CD4-positive, alpha-beta memory T cell (primary cell): ENCODE measurements at regions not wholly inside any gene's neighbourhood (a gene's known extent, or its start where the extent isn't known, plus 50 kb on each side); places are given as distances from the start of the nearest gene placed in this dataset.
"Not testable (repeated sequence)": the region's sequence is repeated elsewhere in the genome, so short reads cannot be mapped to it uniquely, and the experiment has no call there.

Experiments used
- CTCF ChIA-PET: fragments of 350-600 bp; sonication (Branson Sonifier 250); formaldehyde crosslinking; loops from one replicate; lab custom pipeline; 2021; ENCODE audit warnings: inconsistent platforms; ENCODE audit not compliant: partially characterized antibody; lab: Charles Lee
- POLR2A ChIA-PET: fragments of 350-600 bp; sonication (Branson Sonifier 250); formaldehyde crosslinking; loops from one replicate; lab custom pipeline; 2021; ENCODE audit not compliant: partially characterized antibody; lab: Charles Lee
- DNase-seq, 5 donors: peaks; one replicate each; pipeline versions ENCODE4 v3.0.0 to v3.0.0-alpha.2; 2020 to 2022; ENCODE audit warnings: mixed read lengths in 1 of 5
- H3K27ac ChIP-seq: one replicate; pipeline ENCODE4 v1.7.0; 2013; ENCODE audit warnings: low read depth, low read length
- H3K27me3 ChIP-seq: 2 replicates; pipeline ENCODE4 v1.7.0; 2013; ENCODE audit warnings: mild to moderate bottlenecking, low read length, moderate library complexity; ENCODE audit not compliant: insufficient read depth
- H3K36me3 ChIP-seq: 2 replicates; pipeline ENCODE4 v1.7.0; 2013; ENCODE audit warnings: mild to moderate bottlenecking, low read length, moderate library complexity; ENCODE audit not compliant: insufficient read depth
- H3K4me1 ChIP-seq: 2 replicates; pipeline ENCODE4 v1.7.0; 2013; ENCODE audit warnings: mild to moderate bottlenecking, low read length, moderate library complexity; ENCODE audit not compliant: insufficient read depth
- H3K4me3 ChIP-seq, 2 donors: one replicate each; pipeline ENCODE4 v1.7.0; 2013; ENCODE audit warnings: low read length in 2 of 2, mild to moderate bottlenecking in 1 of 2
- H3K9me3 ChIP-seq, 2 donors: one replicate each; pipeline ENCODE4 v1.7.0; 2013; ENCODE audit warnings: low read length in 2 of 2, control low read depth in 1 of 2; ENCODE audit not compliant: control insufficient read depth in 1 of 2
- H3K27ac Mint-ChIP-seq, 7 donors: one replicate each; pipeline ENCODE4 v1.8.0; 2020 to 2021; ENCODE audit warnings: mixed read lengths in 7 of 7, mild to moderate bottlenecking in 6 of 7, inconsistent platforms in 3 of 7, moderate library complexity in 3 of 7
- H3K27me3 Mint-ChIP-seq, 2 donors: one replicate each; pipeline ENCODE4 v1.8.0; 2020 to 2021; ENCODE audit warnings: mixed read lengths in 2 of 2
- H3K36me3 Mint-ChIP-seq, 2 donors: one replicate each; pipeline ENCODE4 v1.8.0; 2020 to 2021; ENCODE audit warnings: mixed read lengths in 2 of 2, inconsistent platforms in 1 of 2, mild to moderate bottlenecking in 1 of 2
- H3K4me1 Mint-ChIP-seq, 4 donors: one replicate each; pipeline ENCODE4 v1.8.0; 2020 to 2021; ENCODE audit warnings: mixed read lengths in 4 of 4, mild to moderate bottlenecking in 1 of 4
- H3K4me3 Mint-ChIP-seq, 8 donors: one replicate each; pipeline ENCODE4 v1.8.0; 2020 to 2021; ENCODE audit warnings: mixed read lengths in 8 of 8, mild to moderate bottlenecking in 7 of 8, moderate library complexity in 6 of 8, inconsistent platforms in 3 of 8
- H3K9me3 Mint-ChIP-seq, 8 donors: one replicate each; pipeline ENCODE4 v1.8.0; 2020 to 2021; ENCODE audit warnings: mixed read lengths in 8 of 8, mild to moderate bottlenecking in 5 of 8, inconsistent platforms in 3 of 8, moderate library complexity in 1 of 8
- intact Hi-C: fragments of 100-400 bp; cut with micrococcal nuclease; formaldehyde crosslinking; loops from one replicate; pipeline ENCODE4 v1.15.1; 2023

GRCh38 chr7:8338206-8338605, 76.2 kb upstream of the ICA1 start:
- POLR2A ChIA-PET, result no interaction called here
- no peaks in the 10 kb centered on the region for H3K4me1 ChIP-seq

GRCh38 chr7:8343556-8343955, 81.6 kb upstream of the ICA1 start:
- ChIA-PET POLR2A (no interaction called here), CTCF (no interaction called here)
- Histone ChIP-seq H3K27ac (no peak overlapping the region), H3K27me3 (no peaks in the 10 kb centered on the region), H3K4me3 (no peak overlapping the region), H3K4me1 (no peaks in the 10 kb centered on the region), H3K9me3 (no peaks in the 10 kb centered on the region), H3K36me3 (no peaks in the 10 kb centered on the region)
- intact Hi-C loops, result no loop called here
- Mint-ChIP-seq H3K27ac (no peak overlapping the region), H3K4me1 (no peaks in the 10 kb centered on the region), H3K9me3 (peaks cover 0 to 7% (median 0%) of the 10 kb centered on the region in 8 donors), H3K4me3 (no peak overlapping the region), H3K27me3 (peaks cover 3 to 9% of the 10 kb centered on the region in 2 donors), H3K36me3 (no peaks in the 10 kb centered on the region)
- DNase-seq, result no peak

More at GRCh38 chr7:8338206-8338605, 76.2 kb upstream of the ICA1 start:
- intact Hi-C loops, result no loop called here
- Mint-ChIP-seq H3K27ac (no peak overlapping the region), H3K9me3 (no peaks in the 10 kb centered on the region), H3K36me3 (no peaks in the 10 kb centered on the region), H3K4me3 (no peak overlapping the region), H3K4me1 (no peaks in the 10 kb centered on the region), H3K27me3 (peaks cover 2 to 6% of the 10 kb centered on the region in 2 donors)
- Histone ChIP-seq H3K4me3 (no peak overlapping the region), H3K36me3 (no peaks in the 10 kb centered on the region), H3K27ac (no peak overlapping the region), H3K9me3 (no peaks in the 10 kb centered on the region), H3K27me3 (no peaks in the 10 kb centered on the region)
- no peak for DNase-seq
- CTCF ChIA-PET, result interaction anchor here (1.1 kb wide), 1 partner anchor 16 kb away, joined by 3 read pairs; no protein-coding TSS in a partner anchor

- intact Hi-C loops, H3K27ac ChIP-seq, DNase-seq, H3K4me3 Mint-ChIP-seq, POLR2A ChIA-PET, H3K27me3 ChIP-seq, H3K27ac Mint-ChIP-seq, CTCF ChIA-PET, H3K9me3 Mint-ChIP-seq, H3K4me1 Mint-ChIP-seq, H3K4me1 ChIP-seq, H3K4me3 ChIP-seq, H3K36me3 Mint-ChIP-seq, H3K9me3 ChIP-seq, H3K36me3 ChIP-seq: not testable (repeated sequence)
- peaks cover 4 to 11% of the 10 kb centered on the region in 2 donors for H3K27me3 Mint-ChIP-seq
Observed at GRCh38 chr7:8347395-8347794, 85.4 kb upstream of the ICA1 start.

DNA sequence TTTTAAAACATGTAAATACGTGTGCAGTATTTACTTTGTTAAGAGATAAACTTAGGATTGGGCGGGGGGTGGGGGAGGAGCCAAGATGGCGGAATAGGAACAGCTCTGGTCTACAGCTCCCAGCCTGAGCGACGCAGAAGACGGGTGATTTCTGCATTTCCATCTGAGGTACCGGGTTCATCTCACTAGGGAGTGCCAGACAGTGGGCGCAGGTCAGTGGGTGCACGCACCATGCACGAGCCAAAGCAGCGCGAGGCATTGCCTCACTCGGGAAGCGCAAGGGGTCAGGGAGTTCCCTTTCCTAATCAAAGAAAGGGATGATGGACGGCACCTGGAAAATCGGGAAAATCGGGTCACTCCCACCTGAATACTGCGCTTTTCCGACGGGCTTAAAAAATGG, 81.8 kb upstream of the NXPH1 start:
- H3K27ac Mint-ChIP-seq, result not testable (repeated sequence)

GRCh38 chr7:8353991-8354390, 79.4 kb upstream of the NXPH1 start:
- POLR2A ChIA-PET, result no interaction called here
- Histone ChIP-seq H3K27ac (no peak overlapping the region), H3K27me3 (no peaks in the 10 kb centered on the region), H3K9me3 (no peaks in the 10 kb centered on the region), H3K4me1 (no peaks in the 10 kb centered on the region), H3K36me3 (no peaks in the 10 kb centered on the region), H3K4me3 (no peak overlapping the region)
- Mint-ChIP-seq H3K27me3 (peaks cover 5 to 7% of the 10 kb centered on the region in 2 donors), H3K27ac (no peak overlapping the region), H3K4me1 (no peaks in the 10 kb centered on the region), H3K9me3 (peaks cover 0 to 5% (median 2%) of the 10 kb centered on the region in 8 donors), H3K36me3 (no peaks in the 10 kb centered on the region), H3K4me3 (no peak overlapping the region)
- no peak for DNase-seq
- CTCF ChIA-PET, result no interaction called here
- intact Hi-C loops, result no loop called here

More for the DNA sequence above, 81.8 kb upstream of the NXPH1 start:
- H3K9me3 Mint-ChIP-seq, H3K27ac ChIP-seq, intact Hi-C loops, H3K36me3 ChIP-seq, H3K27me3 ChIP-seq, CTCF ChIA-PET, H3K27me3 Mint-ChIP-seq, DNase-seq, H3K4me3 Mint-ChIP-seq, H3K4me1 Mint-ChIP-seq, POLR2A ChIA-PET, H3K36me3 Mint-ChIP-seq, H3K9me3 ChIP-seq, H3K4me1 ChIP-seq, H3K4me3 ChIP-seq: not testable (repeated sequence)

DNA sequence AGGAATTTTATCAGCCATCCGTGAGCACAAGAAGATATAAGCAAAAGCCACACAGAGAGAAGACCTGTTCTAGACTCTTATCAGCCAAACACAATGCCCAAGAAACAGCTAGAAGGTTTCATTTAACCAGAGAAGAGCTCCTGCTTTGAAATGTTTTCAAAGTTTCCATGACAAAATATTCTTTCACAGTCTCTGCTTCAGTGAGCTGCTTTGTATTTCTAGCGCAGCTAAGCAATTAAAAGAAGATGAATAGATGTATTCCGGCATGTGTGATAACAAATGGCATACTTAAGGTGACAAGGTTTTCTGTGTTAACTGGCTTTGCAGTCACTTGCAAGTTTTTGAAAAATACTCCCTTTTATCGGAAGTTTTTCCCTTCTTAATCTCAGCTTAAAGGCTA, 78.9 kb upstream of the NXPH1 start:
- Mint-ChIP-seq H3K36me3 (no peaks in the 10 kb centered on the region), H3K4me1 (no peaks in the 10 kb centered on the region), H3K9me3 (peaks cover 0 to 8% (median 4%) of the 10 kb centered on the region in 8 donors), H3K27ac (no peak overlapping the region), H3K27me3 (peaks cover 5 to 8% of the 10 kb centered on the region in 2 donors), H3K4me3 (no peak overlapping the region)
- Histone ChIP-seq H3K9me3 (no peaks in the 10 kb centered on the region), H3K27me3 (no peaks in the 10 kb centered on the region), H3K4me3 (no peak overlapping the region), H3K4me1 (no peaks in the 10 kb centered on the region), H3K36me3 (no peaks in the 10 kb centered on the region), H3K27ac (no peak overlapping the region)
- no peak for DNase-seq
- CTCF ChIA-PET, result no interaction called here
- POLR2A ChIA-PET, result no interaction called here
- intact Hi-C loops, result no loop called here

DNA sequence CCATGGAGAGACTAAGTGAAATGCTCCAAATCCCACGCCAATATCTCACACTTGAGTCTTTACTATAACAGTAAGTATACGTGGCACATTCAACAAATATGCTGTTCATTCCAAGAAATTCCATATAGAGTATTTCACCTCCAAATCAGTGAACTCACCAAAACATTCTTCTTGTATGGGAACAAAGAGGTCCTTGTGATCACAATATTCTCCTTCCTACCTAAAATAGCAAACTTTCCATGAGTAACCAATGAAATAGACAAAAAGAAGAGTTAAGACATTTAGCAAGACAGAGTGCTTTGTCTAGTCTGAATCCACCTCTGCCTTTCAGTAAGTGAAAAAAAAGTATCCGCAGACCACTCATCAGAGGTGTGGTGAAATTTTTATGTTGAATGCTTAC, 77.3 kb upstream of the NXPH1 start:
- Mint-ChIP-seq H3K27me3 (peaks cover 9 to 10% of the 10 kb centered on the region in 2 donors), H3K4me1 (no peaks in the 10 kb centered on the region), H3K27ac (no peak overlapping the region), H3K36me3 (no peaks in the 10 kb centered on the region), H3K4me3 (no peak overlapping the region), H3K9me3 (peaks cover 0 to 12% (median 6%) of the 10 kb centered on the region in 8 donors)
- intact Hi-C loops, result no loop called here
- ChIA-PET CTCF (no interaction called here), POLR2A (no interaction called here)
- no peak for DNase-seq
- no peak overlapping the region for H3K27ac ChIP-seq
- no peak overlapping the region for H3K4me3 ChIP-seq
- no peaks in the 10 kb centered on the region for H3K4me1 ChIP-seq
- no peaks in the 10 kb centered on the region for H3K36me3 ChIP-seq
- H3K9me3 ChIP-seq, result no peaks in the 10 kb centered on the region
- no peaks in the 10 kb centered on the region for H3K27me3 ChIP-seq

- no peak overlapping the region for H3K4me3 Mint-ChIP-seq
- H3K9me3 Mint-ChIP-seq, result peaks cover 0 to 12% (median 6%) of the 10 kb centered on the region in 8 donors
- Histone ChIP-seq H3K4me3 (no peak overlapping the region), H3K27ac (no peak overlapping the region), H3K36me3 (no peaks in the 10 kb centered on the region), H3K27me3 (no peaks in the 10 kb centered on the region), H3K9me3 (no peaks in the 10 kb centered on the region), H3K4me1 (no peaks in the 10 kb centered on the region)
- intact Hi-C loops, result no loop called here
- H3K27ac Mint-ChIP-seq, result no peak overlapping the region
- no peak for DNase-seq
- H3K4me1 Mint-ChIP-seq, result no peaks in the 10 kb centered on the region
- ChIA-PET CTCF (no interaction called here), POLR2A (no interaction called here)
- H3K27me3 Mint-ChIP-seq, result peaks cover 11% of the 10 kb centered on the region in 2 donors
- no peaks in the 10 kb centered on the region for H3K36me3 Mint-ChIP-seq
Observed at GRCh38 chr7:8357536-8357935, 75.9 kb upstream of the NXPH1 start.
